ENCODE measurements at regions not wholly inside any gene's neighbourhood (a gene's known extent, or its start where the extent isn't known, plus 50 kb on each side); places are given as distances from the start of the nearest gene placed in this dataset.

GRCh38 chr2:236679884-236680860 is 110.5 kb downstream of the ACKR3 start:
- DNase-seq, result no peak
- Mint-ChIP-seq H3K4me3 (no peak overlapping the region), H3K36me3 (no peaks in the 10 kb centered on the region), H3K27ac (no peak overlapping the region), H3K27me3 (peaks cover 9% of the 10 kb centered on the region), H3K4me1 (ENCODE audit: low read depth) (no peaks in the 10 kb centered on the region), H3K9me3 (no peaks in the 10 kb centered on the region)
- POLR2A ChIA-PET, result no interaction called here
- intact Hi-C loops (cut with micrococcal nuclease), result no loop called here
- CTCF ChIA-PET, result no interaction called here

GRCh38 chr2:236682651-236683422 is 113.2 kb downstream of the ACKR3 start:
- no peaks in the 10 kb centered on the region for H3K36me3 Mint-ChIP-seq
- ChIA-PET POLR2A (no interaction called here), CTCF (no interaction called here)
- no peak overlapping the region for H3K4me3 Mint-ChIP-seq
- H3K4me1 Mint-ChIP-seq (ENCODE audit: low read depth), result no peaks in the 10 kb centered on the region
- H3K9me3 Mint-ChIP-seq, result no peaks in the 10 kb centered on the region
- DNase-seq, result no peak
- H3K27me3 Mint-ChIP-seq, result peaks cover 2% of the 10 kb centered on the region
- no peak overlapping the region for H3K27ac Mint-ChIP-seq
- intact Hi-C loops (cut with micrococcal nuclease), result no loop called here

DNA sequence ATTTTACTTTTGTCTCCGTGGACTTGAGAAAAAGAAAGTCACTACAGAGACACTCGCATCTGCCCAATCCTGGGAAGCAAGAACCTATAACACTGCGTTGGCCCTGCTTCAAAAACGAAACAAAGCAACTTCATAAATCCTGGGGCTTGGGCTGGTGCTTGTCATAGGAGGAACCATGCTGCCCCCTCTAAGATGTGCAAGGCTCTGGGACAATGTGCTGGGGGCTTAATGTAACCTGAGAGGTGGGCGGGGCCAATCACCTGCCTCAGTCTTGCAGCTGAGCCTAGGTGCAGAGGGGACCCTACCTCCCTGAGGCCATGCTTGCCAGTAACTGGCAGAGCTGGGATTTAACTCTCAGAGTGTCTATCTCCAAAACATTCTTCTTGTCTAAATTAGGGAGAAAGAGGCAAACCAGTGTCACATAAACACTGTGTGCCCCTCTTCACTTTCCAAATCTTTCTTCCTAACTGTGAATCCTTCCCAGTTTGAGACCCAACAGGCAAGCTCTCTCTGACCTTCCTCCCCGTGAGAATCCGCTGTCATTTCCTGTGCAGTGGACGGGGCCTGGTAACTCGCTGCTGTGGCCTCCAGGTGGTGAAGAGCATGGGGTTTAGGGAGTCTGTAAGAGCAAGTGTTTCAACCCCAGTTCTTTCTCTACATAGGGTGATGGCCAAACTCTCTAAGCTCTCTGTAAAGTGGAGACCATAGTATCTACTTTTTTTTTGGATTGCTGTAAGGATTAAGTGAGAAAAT is 115.1 kb downstream of the ACKR3 start:
- no peak for DNase-seq
- Mint-ChIP-seq H3K4me3 (no peak overlapping the region), H3K36me3 (no peaks in the 10 kb centered on the region), H3K27ac (no peak overlapping the region), H3K9me3 (no peaks in the 10 kb centered on the region), H3K27me3 (peaks cover 2% of the 10 kb centered on the region), H3K4me1 (ENCODE audit: low read depth) (no peaks in the 10 kb centered on the region)
- POLR2A ChIA-PET, result no interaction called here
- CTCF ChIA-PET, result interaction anchor here (0.6 kb wide), 1 partner anchor 100 kb away, joined by 3 read pairs; no protein-coding TSS in a partner anchor
- intact Hi-C loops (cut with micrococcal nuclease), result no loop called here

DNA sequence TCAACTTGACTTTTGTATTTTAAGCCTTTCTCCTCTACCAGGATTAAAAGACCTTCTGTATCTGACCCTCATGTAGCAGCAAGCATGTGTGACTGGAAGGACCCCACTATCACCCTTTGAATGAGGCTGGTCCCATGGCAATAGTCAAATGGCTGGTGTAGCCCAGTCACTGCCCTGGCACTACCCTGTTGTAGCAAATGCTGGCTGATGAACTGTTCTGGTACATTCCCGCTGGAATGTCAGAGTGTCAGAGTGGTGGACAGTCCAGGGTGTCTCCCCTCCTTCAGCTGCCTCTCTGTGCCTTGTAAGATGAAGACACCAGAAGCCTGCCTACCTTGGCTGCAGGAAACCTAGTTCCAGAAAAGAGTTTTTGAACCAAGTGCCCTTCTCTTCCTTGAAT is 115.7 kb downstream of the ACKR3 start:
- Mint-ChIP-seq H3K27me3 (peaks cover 2% of the 10 kb centered on the region), H3K9me3 (no peaks in the 10 kb centered on the region), H3K27ac (no peak overlapping the region), H3K4me3 (no peak overlapping the region), H3K36me3 (no peaks in the 10 kb centered on the region), H3K4me1 (ENCODE audit: low read depth) (no peaks in the 10 kb centered on the region)
- DNase-seq, result no peak
- intact Hi-C loops (cut with micrococcal nuclease), result no loop called here
- ChIA-PET CTCF (no interaction called here), POLR2A (no interaction called here)

- Mint-ChIP-seq H3K36me3 (no peaks in the 10 kb centered on the region), H3K4me3 (no peak overlapping the region), H3K27ac (no peak overlapping the region), H3K27me3 (peaks cover 6% of the 10 kb centered on the region), H3K4me1 (ENCODE audit: low read depth) (no peaks in the 10 kb centered on the region), H3K9me3 (no peaks in the 10 kb centered on the region)
- DNase-seq, result no peak
- CTCF ChIA-PET, result no interaction called here
- POLR2A ChIA-PET, result no interaction called here
- intact Hi-C loops (cut with micrococcal nuclease), result no loop called here
These were observed 116.4 kb downstream of the ACKR3 start for GRCh38 chr2:236685979-236686520.

DNA sequence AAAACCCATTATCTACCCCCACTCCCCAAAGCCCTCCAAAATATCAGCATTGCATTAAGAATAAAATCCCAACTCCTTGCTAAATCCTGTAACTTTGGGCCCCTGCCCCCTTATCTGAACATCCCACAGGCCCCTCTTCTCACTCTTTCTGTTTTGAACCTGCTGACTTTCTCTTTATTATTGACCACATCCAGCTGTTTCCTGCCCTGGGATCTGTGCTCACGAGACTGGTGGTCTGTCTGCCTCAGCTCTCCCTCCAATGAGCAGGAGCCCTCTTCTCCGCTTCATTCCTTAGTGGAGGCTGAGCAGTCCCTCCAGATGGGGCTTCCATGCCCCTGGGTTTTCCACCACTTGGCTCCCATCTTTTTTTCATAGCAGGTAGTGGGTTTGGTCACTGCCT is 116.9 kb downstream of the ACKR3 start:
- ChIA-PET CTCF (no interaction called here), POLR2A (no interaction called here)
- no peak overlapping the region for H3K4me3 Mint-ChIP-seq
- no peaks in the 10 kb centered on the region for H3K9me3 Mint-ChIP-seq
- no peak for DNase-seq
- no peak overlapping the region for H3K27ac Mint-ChIP-seq
- H3K27me3 Mint-ChIP-seq, result peaks cover 6% of the 10 kb centered on the region
- H3K36me3 Mint-ChIP-seq, result no peaks in the 10 kb centered on the region
- no peaks in the 10 kb centered on the region for H3K4me1 Mint-ChIP-seq (ENCODE audit: low read depth)
- intact Hi-C loops (cut with micrococcal nuclease), result no loop called here

GRCh38 chr2:236687296-236687965 is 117.8 kb downstream of the ACKR3 start:
- Mint-ChIP-seq H3K27me3 (peaks cover 6% of the 10 kb centered on the region), H3K4me1 (ENCODE audit: low read depth) (no peaks in the 10 kb centered on the region), H3K36me3 (no peaks in the 10 kb centered on the region), H3K9me3 (no peaks in the 10 kb centered on the region), H3K27ac (no peak overlapping the region), H3K4me3 (no peak overlapping the region)
- POLR2A ChIA-PET, result interaction anchor here (0.6 kb wide), 1 partner anchor 211 kb away, joined by 4 read pairs; no protein-coding TSS in a partner anchor
- no peak for DNase-seq
- CTCF ChIA-PET, result interaction anchor here (0.6 kb wide), 1 partner anchor 42 kb away, joined by 4 read pairs; no protein-coding TSS in a partner anchor
- intact Hi-C loops (cut with micrococcal nuclease), result no loop called here

- ChIA-PET POLR2A (no interaction called here), CTCF (interaction anchor here (0.6 kb wide), 1 partner anchor 42 kb away, joined by 4 read pairs; no protein-coding TSS in a partner anchor)
- no peak overlapping the region for H3K27ac Mint-ChIP-seq
- no peak for DNase-seq
- H3K4me1 Mint-ChIP-seq (ENCODE audit: low read depth), result no peaks in the 10 kb centered on the region
- no peaks in the 10 kb centered on the region for H3K36me3 Mint-ChIP-seq
- peaks cover 6% of the 10 kb centered on the region for H3K27me3 Mint-ChIP-seq
- intact Hi-C loops (cut with micrococcal nuclease), result no loop called here
- H3K9me3 Mint-ChIP-seq, result no peaks in the 10 kb centered on the region
- no peak overlapping the region for H3K4me3 Mint-ChIP-seq
These were observed 118.5 kb downstream of the ACKR3 start for GRCh38 chr2:236688157-236688556.

DNA sequence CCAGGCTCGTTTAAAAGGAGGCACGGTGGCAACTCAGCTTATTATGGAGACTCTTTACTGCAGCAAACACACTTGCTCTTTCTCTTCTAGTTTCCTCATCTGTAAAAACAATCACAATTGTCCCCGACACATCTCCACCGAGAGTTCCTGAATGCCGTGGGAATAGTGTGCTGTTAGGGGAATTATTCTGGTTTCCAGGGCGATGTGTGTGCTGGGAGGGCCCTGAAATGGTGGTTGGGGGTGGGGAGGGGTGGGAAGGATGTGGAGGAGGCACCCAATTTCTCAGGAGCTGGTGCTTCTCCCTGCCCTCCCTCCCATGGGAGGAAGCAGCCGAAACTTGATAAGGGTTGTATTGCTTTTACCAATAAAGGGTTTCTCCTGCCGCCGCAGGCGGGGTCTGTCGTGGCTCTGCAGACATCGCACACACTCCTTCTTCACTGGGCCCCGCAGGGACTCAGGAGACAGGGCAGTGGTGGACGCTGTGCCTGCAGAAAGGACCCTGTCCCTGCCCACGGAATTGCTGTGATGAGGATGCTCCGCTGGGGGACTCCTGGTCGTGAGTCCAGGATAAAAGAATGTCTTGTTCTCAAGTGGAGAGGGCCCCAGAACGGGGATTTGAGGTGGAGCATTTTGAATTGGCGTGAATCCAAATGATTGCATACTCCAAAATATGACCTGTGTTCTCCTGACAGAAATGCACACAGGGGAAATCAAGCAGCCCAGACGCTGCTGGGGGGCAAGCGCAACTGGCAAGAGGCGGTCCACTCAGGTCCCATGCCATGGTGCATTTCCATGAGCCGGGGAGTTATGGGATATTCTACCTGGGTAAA is 119.2 kb downstream of the ACKR3 start:
- ChIA-PET POLR2A (no interaction called here), CTCF (no interaction called here)
- H3K36me3 Mint-ChIP-seq, result no peaks in the 10 kb centered on the region
- H3K27ac Mint-ChIP-seq, result no peak overlapping the region
- no peaks in the 10 kb centered on the region for H3K4me1 Mint-ChIP-seq (ENCODE audit: low read depth)
- no peak overlapping the region for H3K4me3 Mint-ChIP-seq
- peaks cover 6% of the 10 kb centered on the region for H3K27me3 Mint-ChIP-seq
- no peaks in the 10 kb centered on the region for H3K9me3 Mint-ChIP-seq
- no peak for DNase-seq
- intact Hi-C loops (cut with micrococcal nuclease), result no loop called here

DNA sequence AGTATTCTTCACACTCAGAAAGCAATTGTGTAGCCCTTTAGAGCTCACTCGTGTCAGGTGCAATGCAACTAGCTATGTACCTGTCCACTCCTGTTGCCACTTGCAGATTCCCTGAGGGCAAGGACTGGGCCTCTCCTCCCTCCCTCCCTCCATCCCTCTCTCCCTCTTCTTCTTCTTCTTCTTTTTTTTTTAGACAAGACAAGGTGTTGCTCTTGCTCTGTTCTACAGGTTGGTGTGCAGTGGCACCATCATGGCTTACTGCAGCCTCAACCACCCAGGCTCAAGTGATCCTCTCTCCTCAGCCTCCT is 119.7 kb downstream of the ACKR3 start:
- ChIA-PET POLR2A (no interaction called here), CTCF (no interaction called here)
- H3K36me3 Mint-ChIP-seq, result no peaks in the 10 kb centered on the region
- no peak overlapping the region for H3K27ac Mint-ChIP-seq
- no peaks in the 10 kb centered on the region for H3K9me3 Mint-ChIP-seq
- intact Hi-C loops (cut with micrococcal nuclease), result no loop called here
- no peak for DNase-seq
- peaks cover 6% of the 10 kb centered on the region for H3K27me3 Mint-ChIP-seq
- no peak overlapping the region for H3K4me3 Mint-ChIP-seq
- no peaks in the 10 kb centered on the region for H3K4me1 Mint-ChIP-seq (ENCODE audit: low read depth)

GRCh38 chr2:236689981-236690380 is 120.4 kb downstream of the ACKR3 start:
- Mint-ChIP-seq H3K27me3 (peaks cover 6% of the 10 kb centered on the region), H3K4me1 (ENCODE audit: low read depth) (no peaks in the 10 kb centered on the region), H3K4me3 (no peak overlapping the region), H3K36me3 (no peaks in the 10 kb centered on the region), H3K27ac (no peak overlapping the region), H3K9me3 (no peaks in the 10 kb centered on the region)
- ChIA-PET CTCF (no interaction called here), POLR2A (no interaction called here)
- intact Hi-C loops (cut with micrococcal nuclease), result no loop called here
- DNase-seq, result no peak
